SK-N-SH (cell line): ENCODE measurements at regions not wholly inside any gene's neighbourhood (a gene's known extent, or its start where the extent isn't known, plus 50 kb on each side); places are given as distances from the start of the nearest gene placed in this dataset.

Source experiments
- CTCF ChIA-PET: fragments of 300-600, 350-600 bp; formaldehyde crosslinking; extraction: SDS; loops from one replicate; lab custom pipeline; 2021; lab: Yijun Ruan, JAX
- POLR2A ChIA-PET: fragments of 350-600 bp; sonication (Branson Sonifier 250); formaldehyde crosslinking; extraction: SDS; loops from one replicate; lab custom pipeline; 2020; ENCODE audit warnings: antibody characterized with exemption, inconsistent platforms; lab: Yijun Ruan, JAX
- DNase-seq: peaks from one replicate; pipeline ENCODE4 v3.0.0; 2012
- H2AFZ ChIP-seq: fragments of 200-600 bp; sonication (generic); 2 replicates; pipeline ENCODE4 v1.8.1; 2016; ENCODE audit warnings: antibody characterized with exemption, mild to moderate bottlenecking, low read depth
- H3F3A ChIP-seq: fragments of 200-600 bp; sonication (generic); replicated peaks from 2 replicates; pipeline ENCODE3; 2016; ENCODE audit warnings: antibody characterized with exemption, mild to moderate bottlenecking; ENCODE audit not compliant: insufficient read depth
- H3K27ac ChIP-seq, 2 experiments: fragments of 200-500 bp in 1 of 2; fragments of 200-600 bp in 1 of 2; sonication (Bioruptor generic) in 1 of 2; sonication (generic), shearing (Covaris generic) in 1 of 2; 2 replicates each; pipeline versions ENCODE4 v1.5.1 to v1.6.1; 2014 to 2016; ENCODE audit warnings: low read depth in 2 of 2, inconsistent platforms in 1 of 2, low read length in 1 of 2, mild to moderate bottlenecking in 1 of 2, mixed read lengths in 1 of 2
- H3K27me3 ChIP-seq: fragments of 200-600 bp; sonication (generic), shearing (Covaris generic); 2 replicates; pipeline ENCODE4 v1.6.1; 2016; ENCODE audit warnings: mixed run types; ENCODE audit not compliant: insufficient read depth
- H3K36me3 ChIP-seq, 2 experiments: fragments of 200-500 bp in 1 of 2; fragments of 200-600 bp in 1 of 2; sonication (Bioruptor generic) in 1 of 2; sonication (generic) in 1 of 2; replicated peaks in 1 of 2; 2 replicates each; pipeline versions ENCODE3 to v1.5.1; 2014 to 2016; ENCODE audit warnings: low read length in 1 of 2, mild to moderate bottlenecking in 1 of 2; ENCODE audit not compliant: insufficient read depth in 2 of 2, control insufficient read depth in 1 of 2
- H3K4me1 ChIP-seq, 2 experiments: fragments of 200-500 bp in 1 of 2; fragments of 200-600 bp in 1 of 2; sonication (Bioruptor generic) in 1 of 2; sonication (generic), shearing (Covaris generic) in 1 of 2; 2 replicates each; pipeline versions ENCODE4 v1.5.1 to v1.6.1; 2014 to 2016; ENCODE audit warnings: low read depth in 1 of 2, low read length in 1 of 2, mixed run types in 1 of 2; ENCODE audit not compliant: insufficient read depth in 2 of 2, control insufficient read depth in 1 of 2
- H3K4me2 ChIP-seq: fragments of 200-600 bp; sonication (generic), shearing (Covaris generic); 2 replicates; pipeline ENCODE4 v1.6.1; 2017; ENCODE audit warnings: mixed run types
- H3K4me3 ChIP-seq, 2 experiments: fragments of 200-500 bp in 1 of 2; fragments of 200-600 bp in 1 of 2; sonication (Bioruptor generic) in 1 of 2; sonication (generic), shearing (Covaris generic) in 1 of 2; 2 replicates each; pipeline versions ENCODE4 v1.5.1 to v1.8.1; 2014 to 2016; ENCODE audit warnings: low read depth in 2 of 2, inconsistent platforms in 1 of 2, low read length in 1 of 2, mild to moderate bottlenecking in 1 of 2, mixed read lengths in 1 of 2, moderate library complexity in 1 of 2
- H3K79me2 ChIP-seq: fragments of 200-600 bp; sonication (generic); 2 replicates; pipeline ENCODE4 v1.8.1; 2017; ENCODE audit warnings: mild to moderate bottlenecking; ENCODE audit not compliant: insufficient read depth
- H3K9ac ChIP-seq: fragments of 200-600 bp; sonication (generic); 2 replicates; pipeline ENCODE4 v1.6.1; 2017; ENCODE audit warnings: mixed run types
- H3K9me2 ChIP-seq: fragments of 200-600 bp; sonication (generic); 2 replicates; pipeline ENCODE4 v1.6.1; 2017; ENCODE audit warnings: mixed run types
- H3K9me3 ChIP-seq: fragments of 200-600 bp; sonication (generic); 2 replicates; pipeline ENCODE4 v1.6.1; 2017; ENCODE audit warnings: mixed run types, mild to moderate bottlenecking, moderate library complexity
- H4K20me1 ChIP-seq: fragments of 200-600 bp; sonication (generic); 2 replicates; pipeline ENCODE4 v1.6.1; 2017; ENCODE audit warnings: mild to moderate bottlenecking, mixed run types; ENCODE audit not compliant: insufficient read depth
- EZH2phosphoT487 ChIP-seq: fragments of 200-600 bp; sonication (generic); IDR thresholded peaks from 2 replicates; pipeline ENCODE4 v1.6.1; 2017; ENCODE audit warnings: low read depth, mixed run types, mild to moderate bottlenecking, antibody characterized with exemption, moderate library complexity, borderline replicate concordance
- FOSL2 ChIP-seq: IDR thresholded peaks from 2 replicates; pipeline ENCODE4 v1.4.0; 2012; ENCODE audit warnings: low read depth, mild to moderate bottlenecking, moderate library complexity, borderline replicate concordance
- FOXJ3 ChIP-seq: sonication (generic); formaldehyde crosslinking; IDR thresholded peaks from 2 replicates; pipeline ENCODE4 v1.5.1; 2020; ENCODE audit warnings: mild to moderate bottlenecking, missing genetic modification reagents
- FOXM1 ChIP-seq: IDR thresholded peaks from 2 replicates; pipeline ENCODE4 v1.4.0; 2012; ENCODE audit warnings: low read depth, mild to moderate bottlenecking
- MXI1 ChIP-seq: IDR thresholded peaks from 2 replicates; pipeline ENCODE4 v1.6.1; 2012; ENCODE audit warnings: mild to moderate bottlenecking, low read depth, low read length, improper control_type of control experiment
- NRF1 ChIP-seq: IDR thresholded peaks from 2 replicates; pipeline ENCODE4 v1.6.1; 2012; ENCODE audit warnings: low read depth, mild to moderate bottlenecking, low read length
- POLR2AphosphoS5 ChIP-seq: IDR thresholded peaks from 2 replicates; pipeline ENCODE4 v1.6.1; 2012; ENCODE audit warnings: low read depth, low read length
- RXRA ChIP-seq: IDR thresholded peaks from 2 replicates; pipeline ENCODE4 v1.4.0; 2012; ENCODE audit warnings: low read depth, mild to moderate bottlenecking, borderline replicate concordance
- SMC3 ChIP-seq: IDR thresholded peaks from 2 replicates; pipeline ENCODE4 v1.6.1; 2012; ENCODE audit warnings: low read depth, low read length, improper control_type of control experiment
- TCF12 ChIP-seq: IDR thresholded peaks from 2 replicates; pipeline ENCODE4 v1.4.0; 2012
- ZBTB33 ChIP-seq: IDR thresholded peaks from 2 replicates; pipeline ENCODE4 v1.4.0; 2012; ENCODE audit warnings: low read depth, borderline replicate concordance
- WGBS: methylation state at CpG from one replicate; pipeline ENCODE4 v1.1.6; 2017; ENCODE audit warnings: low lambda C conversion rate; 5-methylcytosine and 5-hydroxymethylcytosine counted together
- TF ChIP-seq, protein P1 (sequence below): fragments of 150-350 bp; IDR thresholded peaks from 2 replicates; pipeline ENCODE4 v1.6.1; 2016; ENCODE audit warnings: mild to moderate bottlenecking, low read depth, low read length

DNA sequence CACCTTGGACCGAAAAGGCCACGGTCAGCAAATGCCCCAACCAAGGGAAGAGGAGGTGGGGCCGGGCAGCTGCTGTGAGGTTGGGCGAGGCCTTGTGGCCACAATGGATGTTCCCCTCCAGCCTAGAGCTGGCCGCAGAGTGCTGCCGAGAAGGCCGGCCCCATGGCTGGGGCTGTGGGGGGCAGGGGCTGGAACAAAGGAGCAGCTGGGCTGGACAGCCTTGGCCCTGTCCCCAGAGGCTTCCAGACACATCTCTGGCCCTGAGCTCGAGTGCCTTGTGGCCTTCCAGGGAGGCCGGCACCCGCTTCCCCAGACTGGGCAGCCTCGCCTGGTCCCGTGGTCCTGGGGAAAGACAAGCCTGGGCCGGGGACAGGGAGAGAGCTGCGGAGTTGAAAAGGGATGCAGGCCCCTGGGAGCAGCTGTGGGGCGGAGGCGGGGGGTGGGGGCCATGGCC is 88.0 kb downstream of the PDGFA start:
- no peak overlapping the region for H2AFZ ChIP-seq
- H4K20me1 ChIP-seq: no peaks in the 10 kb centered on the region
- H3K9me2 ChIP-seq: no peaks in the 10 kb centered on the region
- H3K36me3 ChIP-seq: no peaks in the 10 kb centered on the region
- TF ChIP-seq, protein P1, sequence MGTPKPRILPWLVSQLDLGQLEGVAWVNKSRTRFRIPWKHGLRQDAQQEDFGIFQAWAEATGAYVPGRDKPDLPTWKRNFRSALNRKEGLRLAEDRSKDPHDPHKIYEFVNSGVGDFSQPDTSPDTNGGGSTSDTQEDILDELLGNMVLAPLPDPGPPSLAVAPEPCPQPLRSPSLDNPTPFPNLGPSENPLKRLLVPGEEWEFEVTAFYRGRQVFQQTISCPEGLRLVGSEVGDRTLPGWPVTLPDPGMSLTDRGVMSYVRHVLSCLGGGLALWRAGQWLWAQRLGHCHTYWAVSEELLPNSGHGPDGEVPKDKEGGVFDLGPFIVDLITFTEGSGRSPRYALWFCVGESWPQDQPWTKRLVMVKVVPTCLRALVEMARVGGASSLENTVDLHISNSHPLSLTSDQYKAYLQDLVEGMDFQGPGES: no peak
- TF ChIP-seq RXRA (no peak), POLR2AphosphoS5 (no peak), TCF12 (no peak)
- H3K4me3 ChIP-seq: no peak overlapping the region
- no peaks in the 10 kb centered on the region for H3K27me3 ChIP-seq
- ChIA-PET POLR2A (interaction anchor here (1.4 kb wide), 1 partner anchor 336 kb away, joined by 3 read pairs; no protein-coding TSS in a partner anchor), CTCF (no interaction called here)
- H3K4me2 ChIP-seq: no peak overlapping the region
- no peak overlapping the region for H3K27ac ChIP-seq
- DNase-seq: no peak
- H3K9ac ChIP-seq: no peak overlapping the region
- no peaks in the 10 kb centered on the region for H3K79me2 ChIP-seq
- H3F3A ChIP-seq: no peaks in the 10 kb centered on the region
- H3K9me3 ChIP-seq: no peaks in the 10 kb centered on the region
- WGBS: 78% methylated on average over 14 of the region's 16 CpGs
- no peaks in the 10 kb centered on the region for H3K4me1 ChIP-seq

GRCh38 chr7:432256-432655 is 87.4 kb downstream of the PDGFA start:
- CTCF ChIA-PET: no interaction called here
- WGBS: 63% methylated on average over 6 of the region's 11 CpGs
- H3K36me3 ChIP-seq: no peaks in the 10 kb centered on the region
- H3K9ac ChIP-seq: no peak overlapping the region
- H4K20me1 ChIP-seq: no peaks in the 10 kb centered on the region
- no peaks in the 10 kb centered on the region for H3K79me2 ChIP-seq
- no peaks in the 10 kb centered on the region for H3K27me3 ChIP-seq
- no peak overlapping the region for H2AFZ ChIP-seq
- no peaks in the 10 kb centered on the region for H3K4me1 ChIP-seq
- H3K9me3 ChIP-seq: no peaks in the 10 kb centered on the region
- H3K4me2 ChIP-seq: no peak overlapping the region
- POLR2A ChIA-PET: interaction anchor here (1.4 kb wide), 1 partner anchor 336 kb away, joined by 3 read pairs; no protein-coding TSS in a partner anchor
- no peaks in the 10 kb centered on the region for H3K9me2 ChIP-seq
- no peak for DNase-seq
- TF ChIP-seq SMC3: no peak
- no peak for TF ChIP-seq FOXM1
- TF ChIP-seq FOXJ3 (CRISPR knock-in tag): no peak
- no peak for TF ChIP-seq EZH2phosphoT487
- TF ChIP-seq ZBTB33: no peak
- no peak for TF ChIP-seq NRF1
- no peak for TF ChIP-seq MXI1
- TF ChIP-seq FOSL2: no peak
- no peak overlapping the region for H3K27ac ChIP-seq
- H3F3A ChIP-seq: no peaks in the 10 kb centered on the region
- H3K4me3 ChIP-seq: no peak overlapping the region
